Endothelial cell of umbilical vein (primary cell): ENCODE measurements at regions not wholly inside any gene's neighbourhood (a gene's known extent, or its start where the extent isn't known, plus 50 kb on each side); places are given as distances from the start of the nearest gene placed in this dataset.

Experiments used
- BruUV-seq: library from RNA; stranded (reverse); fragments of 400-500 nt; replicated peaks from 2 replicates; lab custom pipeline; 2021; lab: Mats Ljungman, UMichigan
- CTCF ChIA-PET: fragments of 300-600, 350-600 bp; sonication (Branson Sonifier 250); formaldehyde crosslinking; loops from one replicate; lab custom pipeline; 2021; ENCODE audit warnings: antibody characterized with exemption, inconsistent platforms; lab: Charles Lee
- POLR2A ChIA-PET: fragments of 300-600, 350-600 bp; sonication (Branson Sonifier 250); formaldehyde crosslinking; loops from one replicate; lab custom pipeline; 2021; ENCODE audit warnings: antibody characterized with exemption, inconsistent platforms; lab: Charles Lee
- DNase-seq: peaks from one replicate; pipeline ENCODE4 v3.0.0-alpha.2; 2011; ENCODE audit warnings: low read depth, low spot score
- FAIRE-seq: peaks from 2 replicates; lab custom pipeline; 2011; peaks lifted over from hg19 to GRCh38; lab: Jason Lieb, UNC
- H2AFZ ChIP-seq: 2 replicates; pipeline ENCODE4 v1.6.0; 2012; ENCODE audit warnings: low read depth, low read length, control low read depth, inconsistent platforms
- H3K27ac ChIP-seq: 2 replicates; pipeline ENCODE4 v1.5.1; 2011; ENCODE audit warnings: low read depth, mild to moderate bottlenecking, control low read depth, low read length, moderate library complexity; ENCODE audit not compliant: insufficient read depth
- H3K27me3 ChIP-seq, 2 experiments: 2 replicates each; pipeline versions ENCODE4 v1.6.0 to v1.6.1; 2011; ENCODE audit warnings: low read length in 2 of 2, mixed read lengths in 1 of 2; ENCODE audit not compliant: control insufficient read depth in 2 of 2, insufficient read depth in 2 of 2
- H3K36me3 ChIP-seq, 2 experiments: 2 replicates in 1 of 2; 3 replicates in 1 of 2; pipeline ENCODE4 v1.5.1; 2011; ENCODE audit warnings: low read length in 2 of 2, mild to moderate bottlenecking in 1 of 2, moderate library complexity in 1 of 2; ENCODE audit not compliant: control insufficient read depth in 2 of 2, insufficient read depth in 2 of 2; ENCODE audit errors: extremely low read depth in 1 of 2
- H3K4me1 ChIP-seq: 3 replicates; pipeline ENCODE4 v1.5.1; 2011; ENCODE audit warnings: mild to moderate bottlenecking, low read length; ENCODE audit not compliant: control insufficient read depth, insufficient read depth; ENCODE audit errors: extremely low read depth
- H3K4me2 ChIP-seq: 2 replicates; pipeline ENCODE4 v1.6.1; 2011; ENCODE audit warnings: low read length, control low read depth, mixed read lengths; ENCODE audit not compliant: insufficient read depth
- H3K4me3 ChIP-seq, 3 experiments: fragments of 200-600 bp in 1 of 3; sonication (generic), shearing (Covaris generic) in 1 of 3; replicated peaks in 1 of 3; 2 replicates each; pipeline ENCODE4 v1.5.1; 2011 to 2016; ENCODE audit warnings: control low read depth in 3 of 3, low read length in 3 of 3, mild to moderate bottlenecking in 2 of 3, inconsistent platforms in 1 of 3, low read depth in 1 of 3, moderate library complexity in 1 of 3; ENCODE audit not compliant: insufficient read depth in 1 of 3
- H3K79me2 ChIP-seq: 2 replicates; pipeline ENCODE4 v1.6.0; 2012; ENCODE audit warnings: low read length, inconsistent platforms; ENCODE audit not compliant: control insufficient read depth, insufficient read depth
- H3K9ac ChIP-seq: replicated peaks from 2 replicates; pipeline ENCODE3; 2011; ENCODE audit warnings: low read length, control low read depth; ENCODE audit not compliant: insufficient read depth; ENCODE audit errors: extremely low read depth
- H3K9me1 ChIP-seq: replicated peaks from 3 replicates; pipeline ENCODE4 v1.6.0; 2011; ENCODE audit warnings: mild to moderate bottlenecking, low read length; ENCODE audit not compliant: control insufficient read depth, insufficient read depth; ENCODE audit errors: extremely low read depth
- H3K9me3 ChIP-seq: replicated peaks from 2 replicates; pipeline ENCODE4 v1.5.1; 2012; ENCODE audit warnings: low read length, inconsistent platforms; ENCODE audit not compliant: control insufficient read depth, insufficient read depth
- H4K20me1 ChIP-seq: replicated peaks from 2 replicates; pipeline ENCODE3; 2011; ENCODE audit warnings: mild to moderate bottlenecking, low read length; ENCODE audit not compliant: control insufficient read depth, insufficient read depth; ENCODE audit errors: extremely low read depth
- CTCF ChIP-seq, 2 donors: IDR thresholded peaks; 1 replicate in 1 of 2; 2 replicates in 1 of 2; pipeline ENCODE4 v1.5.1; 2011; ENCODE audit warnings: low read length in 2 of 2, mild to moderate bottlenecking in 2 of 2, moderate library complexity in 2 of 2, control low read depth in 1 of 2, inconsistent platforms in 1 of 2, low read depth in 1 of 2; ENCODE audit not compliant: insufficient read depth in 1 of 2; ENCODE audit errors: extremely low read depth in 1 of 2
- EZH2 ChIP-seq: IDR thresholded peaks from 2 replicates; pipeline ENCODE4 v1.6.1; 2012; ENCODE audit warnings: borderline replicate concordance, low read depth, mild to moderate bottlenecking, moderate library complexity, low read length, inconsistent platforms; ENCODE audit not compliant: severe bottlenecking
- FOS ChIP-seq: IDR thresholded peaks from 2 replicates; pipeline ENCODE4 v1.6.1; 2011; ENCODE audit warnings: mild to moderate bottlenecking, low read length, moderate library complexity, borderline replicate concordance; ENCODE audit not compliant: insufficient read depth
- GATA2 ChIP-seq: IDR thresholded peaks from 2 replicates; pipeline ENCODE4 v1.7.0; 2011; ENCODE audit warnings: low read depth, mild to moderate bottlenecking, moderate library complexity, mixed read lengths, low read length; ENCODE audit not compliant: insufficient read length, insufficient read depth
- JUN ChIP-seq: IDR thresholded peaks from 2 replicates; pipeline ENCODE4 v1.6.1; 2011; ENCODE audit warnings: borderline replicate concordance, low read depth; ENCODE audit not compliant: insufficient read length, insufficient read depth
- MYC ChIP-seq: IDR thresholded peaks from one replicate; pipeline ENCODE4 v1.6.1; 2011; ENCODE audit warnings: mild to moderate bottlenecking, low read depth, low read length
- POLR2A ChIP-seq: IDR thresholded peaks from 2 replicates; pipeline ENCODE4 v1.6.1; 2012; ENCODE audit warnings: low read depth, mild to moderate bottlenecking, control low read depth, low read length
- POLR2AphosphoS5 ChIP-seq: IDR thresholded peaks from 2 replicates; pipeline ENCODE4 v1.6.1; 2012; ENCODE audit warnings: low read depth, mild to moderate bottlenecking, control low read depth, low read length, moderate library complexity; ENCODE audit not compliant: insufficient read depth
- dilution Hi-C: fragments of 300-500 bp; cut with MboI; formaldehyde crosslinking; loops from one replicate; pipeline ENCODE4 v1.15.0; 2019; ENCODE audit warnings: low sequenced_read_pairs; ENCODE audit not compliant: extremely low pct_ligation_motif_present
- intact Hi-C: fragments of 100-400 bp; cut with micrococcal nuclease; formaldehyde crosslinking; loops from one replicate; pipeline ENCODE4 v1.10.0; 2022
- TF ChIP-seq, protein P1 (sequence below): IDR thresholded peaks from 2 replicates; pipeline ENCODE4 v1.6.1; 2011; ENCODE audit not compliant: insufficient read depth, insufficient read length

DNA sequence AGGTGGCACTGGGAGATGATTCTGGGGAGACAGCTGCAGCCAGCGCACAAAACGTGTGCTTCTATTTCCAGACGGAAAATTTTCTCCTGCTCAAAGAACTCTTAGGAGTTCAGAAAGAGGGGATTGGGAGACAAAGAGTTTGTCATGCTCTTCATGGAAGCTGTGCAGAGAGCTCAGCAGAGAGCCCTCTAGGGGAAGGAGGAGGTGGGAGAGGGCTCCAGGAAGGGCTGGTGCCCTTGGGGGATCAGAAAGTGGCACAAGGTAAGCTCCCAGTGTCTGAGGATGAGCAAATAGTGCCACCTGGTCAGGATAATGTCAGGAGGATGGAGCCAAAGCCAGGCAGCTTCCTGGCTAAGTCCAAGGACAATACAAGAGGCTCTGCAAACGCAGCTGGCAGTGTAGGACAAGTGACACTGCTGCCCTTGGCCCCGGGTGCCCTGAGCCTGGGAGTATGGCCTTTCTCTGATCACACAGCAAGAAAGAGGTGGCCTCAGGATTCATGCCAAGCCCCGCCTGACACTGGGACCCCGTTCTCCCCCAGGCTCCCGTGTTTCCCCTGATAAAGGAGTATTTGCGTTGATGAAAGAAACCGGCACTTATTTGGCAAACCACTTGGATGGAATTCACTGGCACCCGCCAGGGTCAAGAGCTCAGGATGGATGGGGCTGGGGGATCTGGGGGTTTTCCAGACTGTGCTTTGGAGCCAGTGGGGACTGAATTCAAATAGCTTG is 254.0 kb downstream of the PTPRU start:
- ChIA-PET POLR2A (no interaction called here), CTCF (no interaction called here)
- H3K4me3 ChIP-seq, result no peak overlapping the region
- no peak for DNase-seq
- TF ChIP-seq GATA2 (no peak), FOS (no peak), MYC (no peak), JUN (no peak), EZH2 (no peak), POLR2A (no peak), POLR2AphosphoS5 (no peak), CTCF (IDR thresholded peaks at IDR 0.05; ENCODE audit: extremely low read depth in 1 of 2, insufficient read depth in 1 of 2, low read depth in 1 of 2, low read length in 2 of 2) (no peak)
- TF ChIP-seq, protein P1, sequence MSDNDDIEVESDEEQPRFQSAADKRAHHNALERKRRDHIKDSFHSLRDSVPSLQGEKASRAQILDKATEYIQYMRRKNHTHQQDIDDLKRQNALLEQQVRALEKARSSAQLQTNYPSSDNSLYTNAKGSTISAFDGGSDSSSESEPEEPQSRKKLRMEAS, result no peak
- H3K27me3 ChIP-seq, result no peaks in the 10 kb centered on the region
- no TSS peak for BruUV-seq
- no peaks in the 10 kb centered on the region for H4K20me1 ChIP-seq
- intact Hi-C loops, result no loop called here
- H2AFZ ChIP-seq, result no peak overlapping the region
- H3K36me3 ChIP-seq, result no peaks in the 10 kb centered on the region
- no peak for FAIRE-seq
- H3K4me1 ChIP-seq, result no peaks in the 10 kb centered on the region
- no peaks in the 10 kb centered on the region for H3K9me1 ChIP-seq
- no peak overlapping the region for H3K4me2 ChIP-seq
- dilution Hi-C loops, result no loop called here
- no peaks in the 10 kb centered on the region for H3K9me3 ChIP-seq
- H3K79me2 ChIP-seq, result no peaks in the 10 kb centered on the region
- no peak overlapping the region for H3K27ac ChIP-seq
- no peak overlapping the region for H3K9ac ChIP-seq
